Amygdala (tissue), 56 donors: ENCODE measurements at regions not wholly inside any gene's neighbourhood (a gene's known extent, or its start where the extent isn't known, plus 50 kb on each side); places are given as distances from the start of the nearest gene placed in this dataset.
A peak's percentile ranks its signal among the peaks of the same experiment; 100 is the strongest.

Source experiments
- DNase-seq, 56 donors: peaks; one replicate each; lab custom pipeline; 2025; lab: John Stamatoyannopoulos, UW

- peak in 4 of 56 donors; percentile 24 to 60 (median 50) for DNase-seq
These were observed 202.5 kb upstream of the RAB4A start for GRCh38 chr1:229068270-229068987.

GRCh38 chr1:229069176-229069575 lies 201.7 kb upstream of the RAB4A start:
- no peak for DNase-seq

GRCh38 chr1:229070168-229070567 lies 200.7 kb upstream of the RAB4A start:
- DNase-seq = peak in 47 of 56 donors; percentile 12 to 90 (median 66)

GRCh38 chr1:229073251-229073650 lies 197.7 kb upstream of the RAB4A start:
- DNase-seq = no peak

GRCh38 chr1:229075217-229075616 lies 195.7 kb upstream of the RAB4A start:
- no peak for DNase-seq

- no peak for DNase-seq
These were observed 195.2 kb upstream of the RAB4A start for GRCh38 chr1:229075716-229076115.

GRCh38 chr1:229076195-229076594 lies 194.7 kb upstream of the RAB4A start:
- no peak for DNase-seq

- no peak for DNase-seq
These were observed 191.8 kb upstream of the RAB4A start for GRCh38 chr1:229079016-229079595.

GRCh38 chr1:229080361-229080760 lies 190.6 kb upstream of the RAB4A start:
- DNase-seq = no peak

GRCh38 chr1:229085291-229085690 lies 185.6 kb upstream of the RAB4A start:
- no peak for DNase-seq

- no peak for DNase-seq
These were observed 184.8 kb upstream of the RAB4A start for GRCh38 chr1:229086091-229086490.

GRCh38 chr1:229086686-229087085 lies 184.2 kb upstream of the RAB4A start:
- DNase-seq = no peak

GRCh38 chr1:229087339-229087738 lies 183.6 kb upstream of the RAB4A start:
- no peak for DNase-seq

GRCh38 chr1:229087906-229088305 lies 183.0 kb upstream of the RAB4A start:
- no peak for DNase-seq

GRCh38 chr1:229088711-229089110 lies 182.2 kb upstream of the RAB4A start:
- DNase-seq = no peak

GRCh38 chr1:229089586-229090208 lies 181.2 kb upstream of the RAB4A start:
- no peak for DNase-seq

- DNase-seq = peak in 1 of 56 donors; percentile 17
These were observed 179.2 kb upstream of the RAB4A start for GRCh38 chr1:229091721-229092136.

- peak in 3 of 56 donors; percentile 4 to 24 (median 16) for DNase-seq
These were observed 178.3 kb upstream of the RAB4A start for GRCh38 chr1:229092377-229093237.

GRCh38 chr1:229093238-229093540 lies 177.7 kb upstream of the RAB4A start:
- no peak for DNase-seq

- no peak for DNase-seq
These were observed 177.1 kb upstream of the RAB4A start for GRCh38 chr1:229093609-229094336.
